Retina (tissue), 1 donor: ENCODE measurements at regions not wholly inside any gene's neighbourhood (a gene's known extent, or its start where the extent isn't known, plus 50 kb on each side); places are given as distances from the start of the nearest gene placed in this dataset.

Experiments
- DNase-seq: peaks from one replicate; pipeline ENCODE4 v3.0.0-alpha.2; 2016

- no peak for DNase-seq
These were observed 539.4 kb upstream of the TNP1 start for GRCh38 chr2:217399291-217399690.

GRCh38 chr2:217398860-217399259 lies 539.0 kb upstream of the TNP1 start:
- DNase-seq: no peak

GRCh38 chr2:217398101-217398500 lies 538.2 kb upstream of the TNP1 start:
- DNase-seq: no peak

GRCh38 chr2:217396586-217396985 lies 536.7 kb upstream of the TNP1 start:
- DNase-seq: no peak

GRCh38 chr2:217396165-217396564 lies 536.3 kb upstream of the TNP1 start:
- no peak for DNase-seq

- no peak for DNase-seq
These were observed 534.9 kb upstream of the TNP1 start for GRCh38 chr2:217394510-217395351.

- no peak for DNase-seq
These were observed 533.7 kb upstream of the TNP1 start for GRCh38 chr2:217393585-217394032.

- no peak for DNase-seq
These were observed 533.2 kb upstream of the TNP1 start for GRCh38 chr2:217392930-217393584.

GRCh38 chr2:217387776-217388387 lies 528.0 kb upstream of the TNP1 start:
- no peak for DNase-seq

- no peak for DNase-seq
These were observed 526.2 kb upstream of the TNP1 start for GRCh38 chr2:217386041-217386440.

GRCh38 chr2:217383620-217384019 lies 523.8 kb upstream of the TNP1 start:
- DNase-seq: no peak

- DNase-seq: no peak
These were observed 522.9 kb upstream of the TNP1 start for GRCh38 chr2:217382794-217383193.

GRCh38 chr2:217379807-217380206 lies 519.9 kb upstream of the TNP1 start:
- no peak for DNase-seq

- no peak for DNase-seq
These were observed 512.9 kb upstream of the TNP1 start for GRCh38 chr2:217372794-217373193.

- no peak for DNase-seq
These were observed 511.9 kb upstream of the TNP1 start for GRCh38 chr2:217371781-217372213.

- DNase-seq: no peak
These were observed 510.5 kb upstream of the TNP1 start for GRCh38 chr2:217370391-217370790.

- DNase-seq: no peak
These were observed 507.6 kb upstream of the TNP1 start for GRCh38 chr2:217367464-217367863.

- no peak for DNase-seq
These were observed 507.1 kb upstream of the TNP1 start for GRCh38 chr2:217366966-217367365.

GRCh38 chr2:217366266-217366895 lies 506.5 kb upstream of the TNP1 start:
- DNase-seq: no peak

- DNase-seq: no peak
These were observed 505.8 kb upstream of the TNP1 start for GRCh38 chr2:217365656-217366055.

GRCh38 chr2:217364224-217364623 lies 504.4 kb upstream of the TNP1 start:
- no peak for DNase-seq

- no peak for DNase-seq
These were observed 503.6 kb upstream of the TNP1 start for GRCh38 chr2:217363470-217363869.

- no peak for DNase-seq
These were observed 502.8 kb upstream of the TNP1 start for GRCh38 chr2:217362710-217363109.
